Putamen (tissue), 1 donor: ENCODE measurements at regions not wholly inside any gene's neighbourhood (a gene's known extent, or its start where the extent isn't known, plus 50 kb on each side); places are given as distances from the start of the nearest gene placed in this dataset.

Experiments used
- DNase-seq: peaks from one replicate; pipeline ENCODE4 v3.0.0-alpha.2; 2016; ENCODE audit warnings: low spot score

DNA sequence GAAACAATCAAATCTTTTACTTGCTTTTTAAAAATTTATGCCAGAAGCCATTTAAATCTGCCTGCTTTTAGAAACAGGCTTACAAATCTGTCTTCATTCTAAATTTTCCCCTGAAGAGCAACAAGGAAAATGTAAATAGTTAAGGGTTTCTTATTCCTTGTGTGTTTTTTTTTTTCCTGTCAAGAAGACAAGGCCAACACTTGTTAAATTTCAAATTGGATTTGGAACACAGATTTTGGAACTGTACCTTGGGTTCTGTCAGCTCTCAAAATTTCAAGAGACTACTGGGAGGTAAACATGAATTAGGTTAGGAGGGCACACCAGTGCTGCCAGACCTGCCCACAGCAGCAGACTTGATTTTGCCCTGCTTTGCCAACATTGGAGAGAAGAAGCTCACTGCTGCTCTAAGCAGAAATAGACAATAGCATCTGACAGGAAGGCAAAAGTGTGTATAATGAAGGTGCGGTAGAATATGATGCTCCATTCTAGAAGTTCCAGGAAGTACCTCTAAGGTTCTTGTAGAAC, 121.7 kb downstream of the NHLRC3 start:
- DNase-seq, result no peak

DNA sequence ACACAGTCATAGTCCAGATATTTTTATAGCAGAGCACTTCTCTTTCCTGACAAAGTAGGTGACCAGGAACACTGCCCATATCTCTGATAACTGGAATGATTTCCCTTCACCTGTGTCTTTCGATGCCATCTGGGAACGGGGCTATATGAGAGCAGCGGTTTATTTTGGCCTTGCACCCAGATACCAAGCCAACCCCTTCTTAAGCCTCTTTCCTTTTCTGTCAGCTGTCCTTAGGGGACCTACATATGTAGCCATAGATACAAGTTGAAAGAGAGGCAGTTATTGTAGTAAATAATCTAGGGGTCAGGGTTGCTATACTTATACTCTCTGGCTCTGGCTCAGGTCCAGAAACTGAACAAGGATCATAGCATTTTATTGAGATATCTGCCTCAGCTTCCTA, 128.8 kb downstream of the NHLRC3 start:
- DNase-seq, result no peak

DNA sequence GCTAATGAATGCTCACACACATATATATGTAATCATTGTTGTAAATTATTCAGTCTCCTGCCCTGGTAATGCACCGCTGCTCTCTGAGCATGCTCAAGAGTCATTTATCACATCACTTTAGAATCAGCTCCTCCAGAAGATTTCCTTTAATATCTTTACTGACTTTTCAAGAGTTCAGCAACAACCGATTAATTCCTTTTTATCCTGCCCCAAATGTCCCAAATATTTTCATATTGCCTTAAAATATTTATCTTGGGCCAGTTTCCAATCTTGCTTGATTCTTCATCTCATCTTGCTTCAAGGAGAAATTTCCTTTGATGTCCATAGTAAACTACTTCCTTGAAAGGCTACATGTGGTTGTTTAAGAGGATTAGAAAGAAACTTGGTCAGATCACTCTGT, 132.5 kb downstream of the NHLRC3 start:
- DNase-seq, result no peak

DNA sequence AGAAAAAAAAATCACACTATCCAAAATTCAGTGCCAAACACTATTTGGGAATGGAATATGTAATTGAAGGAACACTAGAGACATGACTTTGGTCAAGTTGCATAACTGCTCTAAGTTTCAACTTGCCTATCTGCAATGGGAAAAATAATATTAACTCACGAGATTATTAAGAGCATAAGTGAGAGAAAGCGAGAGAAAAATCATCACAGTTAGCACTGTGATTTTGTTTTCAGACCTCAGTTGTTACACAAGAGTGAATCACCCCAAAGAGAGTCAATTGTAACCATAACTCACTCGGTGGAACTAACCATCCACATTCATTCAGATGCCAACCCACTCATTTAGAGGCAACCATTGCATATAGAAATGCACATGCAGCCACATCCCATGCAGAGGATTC, 147.1 kb downstream of the NHLRC3 start:
- no peak for DNase-seq

DNA sequence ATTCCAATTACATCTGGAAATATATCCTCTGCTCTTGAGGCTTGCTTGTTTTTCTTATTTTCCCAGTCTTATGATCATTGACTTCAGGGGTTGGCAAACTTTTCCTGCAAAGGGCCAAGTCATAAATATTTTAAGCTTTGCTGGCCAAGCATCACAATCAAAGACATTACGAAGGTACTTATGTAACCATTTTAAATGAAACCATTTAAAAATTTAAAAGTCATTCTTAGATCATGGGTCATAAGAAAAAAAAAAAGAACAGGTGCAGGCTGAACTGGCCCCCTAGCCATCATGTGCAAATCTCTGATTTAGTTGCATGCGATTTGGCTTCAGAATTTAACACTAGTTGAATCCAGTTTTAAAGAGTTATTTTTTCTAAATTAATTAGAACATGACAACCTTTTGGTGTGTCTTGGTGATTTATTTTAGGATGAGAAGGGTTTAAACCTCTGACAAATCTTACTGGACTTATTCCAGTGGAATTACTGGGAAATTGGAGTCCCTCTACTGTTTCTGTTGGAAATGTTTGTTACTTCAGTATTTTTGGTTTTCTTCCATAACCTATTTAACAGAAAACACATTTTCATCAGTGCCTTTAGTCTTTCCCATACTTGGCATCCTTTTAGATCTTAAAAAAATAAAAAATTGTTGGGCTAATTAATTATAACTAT, 148.1 kb downstream of the NHLRC3 start:
- DNase-seq, result no peak

DNA sequence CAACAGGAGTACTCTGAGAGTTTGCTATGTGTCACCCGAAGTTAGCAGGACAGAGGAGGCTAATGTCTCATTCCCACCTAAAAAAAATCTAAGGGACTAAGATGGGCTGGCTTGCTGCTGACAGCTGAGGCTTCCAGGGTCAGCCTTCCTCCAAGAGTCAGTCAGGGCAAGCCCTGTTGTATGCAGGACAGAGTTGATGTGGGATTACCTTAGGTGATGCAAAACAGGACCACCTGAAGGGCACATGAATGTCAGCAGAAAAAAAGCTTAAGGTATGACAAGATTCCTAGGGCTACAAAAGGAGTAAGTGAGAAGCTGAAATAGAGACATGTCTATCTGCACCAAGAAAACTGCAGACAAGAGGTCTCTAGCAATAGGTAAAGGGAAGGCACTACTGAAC, 151.5 kb downstream of the NHLRC3 start:
- DNase-seq, result no peak

DNA sequence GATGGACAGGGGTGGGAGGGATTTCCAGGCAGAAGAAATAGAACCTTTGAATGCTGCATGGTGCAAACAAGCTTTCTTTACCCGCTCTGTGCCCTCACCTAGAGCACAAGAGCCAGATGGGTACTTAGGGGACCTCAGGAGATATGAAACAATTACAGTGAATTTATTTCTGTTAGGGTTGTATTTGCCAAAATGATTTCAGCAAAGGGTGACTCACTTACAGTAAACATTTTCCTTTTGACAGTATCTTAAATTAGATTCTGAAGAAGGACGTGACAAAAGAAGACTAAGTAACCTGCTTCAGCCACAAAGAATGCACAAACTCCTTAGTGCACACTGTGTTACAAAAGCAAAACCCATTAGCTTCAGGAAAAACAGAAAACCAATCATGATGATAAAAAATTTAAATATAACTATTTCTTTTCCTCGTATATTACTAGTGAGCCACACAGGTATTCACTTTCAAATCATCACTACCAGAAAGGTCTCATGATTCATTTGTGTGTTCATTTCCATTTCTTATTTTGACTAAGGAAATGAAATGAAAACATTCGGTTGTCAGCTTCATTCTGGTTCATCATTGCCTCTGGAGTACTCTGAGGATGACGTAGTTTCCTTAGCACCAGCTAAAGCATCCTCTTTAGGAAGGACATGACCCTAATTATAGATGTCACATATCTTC, 158.8 kb downstream of the NHLRC3 start:
- no peak for DNase-seq

DNA sequence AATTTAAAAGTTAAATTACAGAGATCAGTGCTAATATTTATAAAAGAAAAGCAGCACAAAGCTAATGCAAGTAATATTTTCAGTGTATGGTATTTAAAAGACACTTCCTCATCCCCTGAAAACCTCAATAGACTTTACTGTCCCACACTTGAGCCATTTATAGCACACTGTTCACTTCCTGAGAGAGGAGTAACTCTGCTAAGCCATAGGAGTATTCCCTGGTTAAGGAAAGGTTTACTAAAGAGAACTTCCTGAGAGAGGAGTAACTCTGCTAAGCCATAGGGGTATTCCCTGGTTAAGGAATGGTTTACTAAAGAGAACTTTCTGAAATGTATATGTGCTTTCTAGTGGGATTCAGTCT, 159.4 kb downstream of the NHLRC3 start:
- no peak for DNase-seq

DNA sequence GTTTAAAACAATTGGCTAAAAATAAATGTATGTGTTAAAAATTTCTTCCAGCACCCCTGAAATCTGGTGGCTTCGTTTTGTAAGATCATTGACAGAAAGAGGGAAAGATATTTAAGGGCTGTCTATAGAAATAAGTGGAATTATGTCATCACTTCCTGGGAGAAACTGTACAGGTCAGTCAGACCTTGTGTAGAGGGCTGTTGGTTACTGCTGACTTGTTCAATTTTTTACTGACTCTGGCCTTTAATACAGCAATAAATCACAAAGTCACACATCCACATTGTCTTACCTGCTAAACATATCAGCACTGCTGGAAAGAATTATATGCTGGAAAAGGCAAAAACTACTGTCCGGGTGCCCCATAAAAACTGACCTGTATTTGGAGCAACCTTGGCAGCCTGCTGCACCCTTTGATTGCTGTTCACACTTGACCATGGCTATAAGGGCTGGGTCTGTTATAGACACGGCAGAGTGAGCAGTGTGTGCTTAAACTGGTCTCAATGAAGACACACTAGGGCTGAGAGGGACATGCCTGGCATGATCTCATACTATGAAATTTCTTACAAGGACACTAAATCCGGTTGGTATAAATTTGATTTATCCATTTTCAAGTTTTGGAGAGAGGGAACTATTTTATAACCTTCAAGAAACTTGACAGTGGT, 162.1 kb downstream of the NHLRC3 start:
- no peak for DNase-seq

DNA sequence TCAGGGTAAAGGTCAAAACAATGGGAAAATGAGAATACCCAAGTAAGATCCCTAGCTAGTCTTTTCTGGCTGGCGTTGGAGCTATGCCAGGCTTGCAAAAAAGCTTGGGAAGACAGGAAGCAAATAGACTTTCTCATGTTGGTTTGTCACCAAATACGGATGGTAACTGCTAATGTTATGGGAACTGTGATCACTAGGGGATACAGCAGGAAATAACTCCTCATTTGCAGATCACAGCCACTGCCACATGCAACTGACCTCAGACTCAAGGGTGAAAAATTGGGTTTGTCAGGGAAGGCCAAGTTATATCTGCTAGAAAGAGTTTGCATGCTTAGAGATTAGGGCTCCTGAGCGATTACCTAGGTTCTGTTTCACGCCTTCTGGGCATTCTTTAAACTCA, 162.9 kb downstream of the NHLRC3 start:
- DNase-seq, result no peak

DNA sequence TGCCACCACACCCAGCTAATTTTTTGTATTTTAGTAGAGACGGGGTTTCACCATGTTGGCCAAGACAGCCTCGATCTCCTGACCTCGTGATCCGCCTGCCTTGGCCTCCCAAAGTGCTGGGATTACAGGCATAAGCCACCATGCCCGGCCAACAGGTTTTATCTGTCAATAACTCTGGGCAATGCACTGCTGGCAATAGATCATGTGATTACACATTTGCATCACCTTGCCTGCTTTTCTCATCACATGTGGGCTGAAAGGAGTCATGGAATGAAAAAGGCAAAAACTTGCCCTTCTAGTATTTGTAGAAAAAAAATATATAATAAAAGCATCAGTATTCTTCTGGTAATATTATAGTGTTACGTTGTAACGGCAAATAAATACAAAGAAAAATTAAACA, 164.5 kb downstream of the NHLRC3 start:
- DNase-seq, result no peak

DNA sequence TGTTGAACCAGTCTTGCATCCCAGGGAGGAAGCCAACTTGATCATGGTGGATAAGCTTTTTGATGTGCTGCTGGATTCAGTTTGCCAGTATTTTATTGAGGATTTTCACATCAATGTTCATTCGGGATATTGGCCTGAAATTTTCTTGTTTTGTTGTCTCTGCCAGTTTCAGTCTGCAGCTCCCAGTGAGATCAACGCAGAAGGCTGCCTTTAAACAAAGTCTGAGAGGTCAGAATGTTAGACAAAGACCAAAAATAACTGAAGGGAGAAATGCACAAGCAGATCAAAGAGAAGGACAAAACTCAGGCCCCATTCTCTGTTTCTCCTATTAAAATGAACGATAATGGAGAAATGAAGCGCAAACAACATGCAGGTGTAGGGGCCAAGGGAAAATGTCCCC, 170.4 kb downstream of the NHLRC3 start:
- no peak for DNase-seq

DNA sequence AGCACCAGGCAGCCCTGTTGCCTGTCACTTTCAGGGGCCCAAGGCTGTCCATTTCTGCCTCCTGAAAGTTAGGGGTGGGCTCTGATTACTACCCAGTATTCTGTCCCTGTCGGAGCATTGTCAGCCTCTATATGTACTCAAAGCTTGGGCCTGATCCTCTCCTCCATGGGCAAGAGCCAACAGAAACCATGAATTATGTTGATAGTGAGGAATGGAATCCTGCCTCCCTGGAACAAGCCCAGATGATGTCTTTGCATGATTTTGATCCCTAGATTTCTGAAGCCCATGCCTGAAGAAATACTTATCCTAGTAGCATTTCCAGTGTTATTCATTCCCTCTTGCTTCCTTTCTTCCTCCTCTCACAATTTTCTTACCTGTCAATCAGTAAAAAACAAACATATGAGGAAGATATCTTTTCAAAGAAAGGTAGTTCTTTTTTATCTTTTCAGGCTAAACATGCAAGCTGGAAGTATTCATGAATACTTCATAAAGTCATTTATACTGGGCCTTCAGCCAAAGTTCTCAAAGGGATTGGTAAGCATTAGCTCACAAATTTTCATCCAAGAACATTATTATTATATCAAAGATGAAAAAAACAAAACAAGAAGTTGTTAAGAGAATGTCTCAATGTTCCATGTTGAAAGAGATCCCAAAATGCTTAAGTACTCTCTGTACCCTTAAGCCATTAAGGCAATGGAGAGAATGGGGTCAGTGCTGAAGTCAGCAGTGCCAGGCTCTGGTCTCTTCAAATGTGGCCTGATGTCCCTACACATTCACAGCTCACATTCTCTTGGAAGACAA, 171.7 kb downstream of the NHLRC3 start:
- DNase-seq, result no peak

DNA sequence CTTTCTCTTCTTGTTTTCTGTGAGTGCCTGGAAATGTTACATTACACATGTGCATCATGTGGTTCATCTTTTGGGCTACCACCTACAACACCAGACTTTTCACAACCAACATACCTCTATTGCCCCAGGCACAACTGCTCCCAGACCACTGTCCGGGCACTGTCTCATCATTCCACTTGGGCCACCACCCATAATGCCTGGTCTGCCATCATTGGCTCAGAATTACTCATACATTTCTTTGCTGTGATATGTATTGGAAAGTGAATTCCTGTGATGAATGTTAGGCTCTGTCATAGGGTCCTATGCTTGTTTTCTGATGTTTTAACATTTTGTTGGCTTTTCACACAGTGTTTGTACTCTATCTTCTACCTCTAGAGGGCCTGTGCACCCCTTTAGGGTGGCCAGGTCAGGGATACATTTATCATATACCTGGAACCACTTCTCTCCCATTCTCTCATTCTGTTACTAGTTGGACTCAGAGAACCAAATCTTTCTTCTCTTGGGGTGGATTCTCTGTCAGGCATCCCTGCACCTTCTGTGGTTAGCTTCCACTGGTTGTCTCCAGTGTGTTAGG, 172.8 kb downstream of the NHLRC3 start:
- no peak for DNase-seq

DNA sequence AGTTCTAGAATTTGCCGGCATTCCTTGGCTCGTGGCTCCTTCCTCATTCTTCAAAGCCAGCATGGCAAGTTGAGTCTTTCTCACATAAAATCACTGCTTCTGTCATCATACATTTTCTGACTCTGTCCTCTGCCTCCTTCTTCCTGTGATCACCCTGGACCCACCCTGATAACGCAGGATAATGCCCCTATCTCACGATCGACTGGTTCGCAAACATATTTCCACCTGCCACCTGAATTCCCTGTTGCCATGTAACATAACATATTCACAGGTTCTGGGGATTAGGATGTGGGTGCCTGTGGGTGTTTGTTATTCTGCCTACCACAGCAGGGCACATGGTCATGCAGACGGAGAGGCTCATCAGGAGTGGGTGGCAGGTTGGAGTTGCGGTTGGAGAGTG, 177.7 kb downstream of the NHLRC3 start:
- DNase-seq, result no peak

DNA sequence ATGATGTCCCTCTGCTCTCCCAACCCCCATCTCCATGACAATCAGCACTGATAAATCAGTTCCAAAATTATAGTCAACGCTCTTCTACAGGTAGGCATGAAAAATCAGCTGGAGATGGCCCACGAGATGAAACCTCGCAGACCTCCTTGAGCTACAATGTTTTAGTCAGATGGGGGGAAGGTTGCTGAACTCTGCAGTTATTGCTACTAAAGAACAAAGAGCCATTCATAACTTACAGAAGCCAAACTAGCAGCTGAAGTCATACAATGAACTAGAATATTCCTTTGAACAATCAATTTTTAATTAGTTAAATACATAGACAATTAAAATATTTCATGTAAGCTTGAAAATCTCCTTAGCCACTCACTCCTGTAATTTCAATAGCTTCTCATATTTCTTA, 179.2 kb downstream of the NHLRC3 start:
- DNase-seq, result peak; percentile 23

DNA sequence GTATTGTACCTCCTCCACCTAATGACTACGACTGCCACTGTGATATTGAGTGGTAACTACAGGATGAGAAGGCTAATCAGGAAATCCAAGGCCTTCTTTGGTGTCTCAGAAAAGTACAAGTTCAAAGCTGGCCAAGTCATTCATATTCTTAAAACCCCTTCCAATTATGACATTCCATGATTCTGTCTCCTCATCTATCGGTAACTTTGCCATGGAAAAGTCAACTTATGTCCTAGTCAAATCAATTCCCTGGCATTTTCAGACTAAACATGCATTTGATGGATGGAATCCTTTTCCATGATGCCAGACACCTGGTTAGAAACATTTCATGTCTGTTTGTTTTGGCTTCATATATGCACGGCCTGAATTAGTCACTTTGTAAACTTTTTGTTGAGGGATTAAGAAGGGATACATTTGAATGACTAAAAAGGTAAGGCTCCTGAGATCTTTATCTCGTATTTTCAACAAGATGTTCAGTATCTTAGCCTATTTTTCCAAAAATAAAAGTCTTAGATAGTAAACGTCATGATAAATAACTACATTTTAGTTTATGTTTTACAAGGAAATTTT, 186.5 kb downstream of the NHLRC3 start:
- no peak for DNase-seq

DNA sequence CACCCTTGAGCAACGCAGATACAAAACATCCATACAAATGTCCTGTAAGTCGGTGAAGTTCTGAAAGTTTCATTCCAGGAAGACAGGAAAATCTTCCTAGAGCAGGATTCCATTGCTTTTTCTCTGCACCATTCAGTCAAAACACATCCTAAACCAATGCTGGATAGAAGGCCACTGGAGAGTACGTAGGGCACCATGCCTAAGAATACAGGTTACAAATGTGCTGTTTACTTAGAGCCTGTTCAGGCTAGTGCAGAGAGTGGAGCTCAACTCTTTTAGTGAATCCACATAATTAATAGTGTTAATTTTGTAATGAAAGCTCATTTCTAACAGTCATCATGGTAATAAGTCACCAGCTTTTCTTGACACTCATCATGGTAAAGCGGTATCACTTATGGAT, 187.6 kb downstream of the NHLRC3 start:
- DNase-seq, result no peak

DNA sequence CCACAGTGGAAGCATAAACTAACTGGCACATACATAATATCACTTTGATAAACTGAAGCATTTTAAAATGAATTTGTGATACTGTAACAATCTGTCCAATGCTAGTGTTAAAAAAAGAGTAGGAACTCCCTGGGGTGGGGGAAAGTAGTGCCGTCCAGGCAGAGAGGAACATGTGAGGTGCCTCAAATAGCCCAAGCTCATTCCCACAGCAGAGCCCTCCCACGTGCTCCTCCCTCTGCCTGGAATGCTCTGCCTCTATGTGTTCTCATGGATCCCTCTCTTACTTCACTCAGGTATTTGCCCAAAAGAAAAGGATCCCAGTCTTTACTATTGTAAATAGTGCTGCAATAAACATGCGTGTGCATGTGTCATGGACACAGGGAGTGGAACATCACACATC, 188.1 kb downstream of the NHLRC3 start:
- DNase-seq, result no peak

DNA sequence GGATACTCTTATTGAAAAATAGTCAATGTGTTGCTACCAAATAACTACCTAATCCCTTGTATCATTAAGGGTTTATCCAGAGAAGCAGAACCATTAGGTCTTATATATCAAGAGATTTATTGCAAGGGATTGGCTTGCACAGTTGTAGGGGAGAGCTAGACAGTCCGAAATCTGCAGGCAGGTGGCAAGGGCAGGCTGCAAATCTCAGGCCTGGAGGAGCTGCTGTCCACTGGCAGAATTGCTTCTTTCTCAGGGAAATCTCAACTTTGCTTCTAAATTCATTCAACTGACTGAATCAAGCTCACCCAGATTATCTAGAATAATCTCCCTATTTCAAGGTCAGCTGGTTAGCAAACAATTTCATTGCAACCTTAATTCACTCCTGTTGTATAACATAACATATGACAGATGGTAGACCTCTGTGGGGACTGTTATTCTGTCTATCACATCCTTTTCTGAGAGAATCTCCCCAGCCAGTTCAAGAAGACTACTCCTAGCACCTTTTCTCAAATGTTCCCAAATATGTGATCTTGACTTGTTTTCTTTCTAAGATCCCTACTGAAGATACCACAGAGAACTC, 194.2 kb downstream of the NHLRC3 start:
- no peak for DNase-seq

DNA sequence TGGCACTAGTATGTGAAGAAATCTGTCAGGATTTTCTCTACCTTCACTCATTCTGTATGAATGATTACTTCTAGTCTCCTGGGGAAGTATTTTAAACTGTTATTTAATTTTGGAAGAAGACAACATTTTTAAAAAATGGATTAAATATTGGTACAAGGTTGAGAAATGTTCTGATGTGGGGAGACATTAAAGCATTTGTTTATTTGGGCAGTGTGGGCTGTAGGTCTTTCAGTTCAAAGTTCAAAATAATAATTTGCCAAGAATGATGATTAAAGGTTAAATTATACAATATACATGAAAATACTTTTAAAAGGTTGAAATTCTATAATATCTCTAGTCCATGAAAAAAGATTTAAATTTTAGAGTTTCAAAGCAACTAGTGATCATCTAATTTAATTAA, 194.7 kb downstream of the NHLRC3 start:
- no peak for DNase-seq

DNA sequence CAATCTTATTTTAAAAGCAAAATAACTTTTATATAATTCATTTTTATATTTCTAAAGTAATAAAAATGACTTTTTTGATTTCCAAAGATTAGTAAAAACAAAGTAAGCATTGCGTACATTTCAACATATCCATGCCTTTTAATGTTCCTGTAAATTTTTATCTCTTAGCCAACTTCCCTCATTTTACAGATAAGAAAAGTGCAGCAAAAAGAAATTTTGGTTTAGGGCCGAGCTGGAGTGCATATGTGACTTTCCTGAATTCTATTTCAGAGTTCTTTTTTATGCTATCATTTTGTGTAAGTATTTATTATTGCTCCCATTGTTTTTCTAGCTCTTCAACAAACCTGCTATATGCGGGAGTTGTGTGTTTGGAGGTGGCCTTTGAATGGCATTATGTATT, 195.3 kb downstream of the NHLRC3 start:
- no peak for DNase-seq
